ENCODE measurements at regions not wholly inside any gene's neighbourhood (a gene's known extent, or its start where the extent isn't known, plus 50 kb on each side); places are given as distances from the start of the nearest gene placed in this dataset.

DNA sequence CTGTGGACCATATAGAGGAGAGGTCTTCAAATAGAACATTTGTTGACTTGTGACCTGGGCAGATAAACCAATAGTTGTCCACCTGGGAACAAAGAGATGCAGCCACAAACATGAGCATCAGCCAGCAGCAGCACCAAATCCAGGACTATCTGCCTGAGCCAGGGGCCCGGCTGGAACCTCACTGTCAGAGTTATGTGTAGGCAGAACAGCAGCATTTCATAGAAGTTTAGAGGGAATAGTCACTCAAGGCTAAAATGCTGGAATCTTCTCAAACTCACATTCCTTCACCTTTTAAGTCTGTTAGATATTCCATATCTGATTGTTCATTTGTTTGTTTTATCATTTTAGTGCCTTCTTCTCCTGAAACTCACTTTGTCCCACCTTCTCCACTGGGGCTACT lies 72.2 kb upstream of the IL6 start:
- Mint-ChIP-seq H3K4me1 (peaks cover 36% of the 10 kb centered on the region), H3K9me3 (ENCODE audit: insufficient read depth) (peaks cover 4% of the 10 kb centered on the region), H3K27me3 (no peaks in the 10 kb centered on the region), H3K27ac (no peak overlapping the region), H3K4me3 (no peak overlapping the region)
- POLR2A ChIA-PET = no interaction called here
- Histone ChIP-seq H3K36me3 (replicated peaks in 1 of 2; ENCODE audit: control extremely low read depth in 1 of 2, control insufficient read depth in 1 of 2, extremely low read depth in 1 of 2, insufficient read depth in 2 of 2, low read length in 1 of 2) (peaks cover 12 to 34% of the 10 kb centered on the region in 2 experiments), H3K4me3 (ENCODE audit: control extremely low read depth in 1 of 5, extremely low read depth in 1 of 5, insufficient read depth in 1 of 5, low read depth in 2 of 5, low read length in 4 of 5) (no peak overlapping the region), H3K9ac (ENCODE audit: low read length) (no peak overlapping the region), H3K27ac (ENCODE audit: low read length in 2 of 2) (no peak overlapping the region), H3K9me3 (ENCODE audit: control extremely low read depth in 1 of 3, control insufficient read depth in 2 of 3, insufficient read depth in 1 of 3, low read length in 2 of 3) (no peaks in the 10 kb centered on the region), H3K4me1 (ENCODE audit: control insufficient read depth in 2 of 2, insufficient read depth in 2 of 2, low read length in 2 of 2) (peaks cover 30 to 37% of the 10 kb centered on the region in 2 donors), H2AFZ (ENCODE audit: insufficient read depth, low read depth, low read length, poor library complexity, severe bottlenecking) (no peak overlapping the region), H3K79me2 (ENCODE audit: control insufficient read depth, insufficient read depth, low read length) (peaks cover 51% of the 10 kb centered on the region), H4K20me1 (ENCODE audit: control insufficient read depth, insufficient read depth, low read length, poor library complexity, severe bottlenecking) (no peaks in the 10 kb centered on the region), H3K27me3 (replicated peaks in 1 of 4; ENCODE audit: control extremely low read depth in 1 of 4, control insufficient read depth in 3 of 4, insufficient read depth in 4 of 4, low read length in 3 of 4) (no peaks in the 10 kb centered on the region), H3K4me2 (replicated peaks; ENCODE audit: low read depth, low read length, poor library complexity, severe bottlenecking) (no peak overlapping the region)
- CTCF ChIA-PET = interaction anchor here (1.9 to 11.2 kb wide), 3 partner anchors 72 to 127 kb away, joined by 7 to 209 read pairs (median 21); partner anchors contain the start of gene IL6
- 100% methylated on average over 1 of the region's 1 CpG for WGBS (ENCODE audit: insufficient coverage)
- DNase-seq (no peak), ATAC-seq (ENCODE audit: low read depth) (no peak)
- intact Hi-C loops (cut with micrococcal nuclease) = no loop called here
- TF ChIP-seq EZH2 (IDR thresholded peaks at IDR 0.05; ENCODE audit: borderline replicate concordance, insufficient read depth, low read depth, low read length, poor library complexity, severe bottlenecking) (no peak), CTCF (IDR thresholded peaks at IDR 0.05) (no peak)

- no peak overlapping the region for H3K27ac Mint-ChIP-seq
- peaks cover 6% of the 10 kb centered on the region for H3K9me3 Mint-ChIP-seq (ENCODE audit: insufficient read depth)
- CTCF ChIA-PET = interaction anchor here (4.9 to 11.2 kb wide), 2 partner anchors 73 to 94 kb away, joined by 21 to 209 read pairs; partner anchors contain the start of gene IL6
- no peak overlapping the region for H3K27ac ChIP-seq (ENCODE audit: low read length in 2 of 2)
- H3K4me2 ChIP-seq (replicated peaks; ENCODE audit: low read depth, low read length, poor library complexity, severe bottlenecking) = no peak overlapping the region
- no peak overlapping the region for H3K4me3 ChIP-seq (ENCODE audit: control extremely low read depth in 1 of 5, extremely low read depth in 1 of 5, insufficient read depth in 1 of 5, low read depth in 2 of 5, low read length in 4 of 5)
- intact Hi-C loops (cut with micrococcal nuclease) = no loop called here
- no peak overlapping the region for H3K9ac ChIP-seq (ENCODE audit: low read length)
- H4K20me1 ChIP-seq (ENCODE audit: control insufficient read depth, insufficient read depth, low read length, poor library complexity, severe bottlenecking) = no peaks in the 10 kb centered on the region
- peaks cover 30% of the 10 kb centered on the region for H3K4me1 Mint-ChIP-seq
- POLR2A ChIA-PET = no interaction called here
- peaks cover 21 to 28% of the 10 kb centered on the region in 2 donors for H3K4me1 ChIP-seq (ENCODE audit: control insufficient read depth in 2 of 2, insufficient read depth in 2 of 2, low read length in 2 of 2)
- H3K36me3 ChIP-seq (replicated peaks in 1 of 2; ENCODE audit: control extremely low read depth in 1 of 2, control insufficient read depth in 1 of 2, extremely low read depth in 1 of 2, insufficient read depth in 2 of 2, low read length in 1 of 2) = peaks cover 12 to 34% of the 10 kb centered on the region in 2 experiments
- H2AFZ ChIP-seq (ENCODE audit: insufficient read depth, low read depth, low read length, poor library complexity, severe bottlenecking) = no peak overlapping the region
- ATAC-seq (ENCODE audit: low read depth) (no peak), DNase-seq (no peak)
- H3K4me3 Mint-ChIP-seq = no peak overlapping the region
- H3K79me2 ChIP-seq (ENCODE audit: control insufficient read depth, insufficient read depth, low read length) = peaks cover 48% of the 10 kb centered on the region
- H3K27me3 Mint-ChIP-seq = no peaks in the 10 kb centered on the region
- H3K9me3 ChIP-seq (ENCODE audit: control extremely low read depth in 1 of 3, control insufficient read depth in 2 of 3, insufficient read depth in 1 of 3, low read length in 2 of 3) = peaks cover 0 to 6% (median 0%) of the 10 kb centered on the region in 3 donors
- H3K27me3 ChIP-seq (replicated peaks in 1 of 4; ENCODE audit: control extremely low read depth in 1 of 4, control insufficient read depth in 3 of 4, insufficient read depth in 4 of 4, low read length in 3 of 4) = no peaks in the 10 kb centered on the region
- no peak for TF ChIP-seq EZH2 (IDR thresholded peaks at IDR 0.05; ENCODE audit: borderline replicate concordance, insufficient read depth, low read depth, low read length, poor library complexity, severe bottlenecking)
- TF ChIP-seq CTCF (IDR thresholded peaks at IDR 0.05) = no peak
These were observed 73.0 kb upstream of the IL6 start for GRCh38 chr7:22653951-22654350.

Measured in B cell (primary cell).